ENCODE measurements at regions not wholly inside any gene's neighbourhood (a gene's known extent, or its start where the extent isn't known, plus 50 kb on each side); places are given as distances from the start of the nearest gene placed in this dataset.

GRCh38 chrX:147675819-147676218 is 235.9 kb upstream of the FMR1 start:
- no peak for TF ChIP-seq CTCF (conservative IDR thresholded peaks at IDR 0.05; ENCODE audit: control insufficient read depth, insufficient read depth, low read depth, low read length)
- no peak overlapping the region for H3K4me3 ChIP-seq (ENCODE audit: control insufficient read depth, low read depth, low read length)
- DNase-seq (ENCODE audit: low read depth), result no peak

GRCh38 chrX:147679356-147680005 is 232.2 kb upstream of the FMR1 start:
- no peak overlapping the region for H3K4me3 ChIP-seq (ENCODE audit: control insufficient read depth, low read depth, low read length)
- no peak for TF ChIP-seq CTCF (conservative IDR thresholded peaks at IDR 0.05; ENCODE audit: control insufficient read depth, insufficient read depth, low read depth, low read length)
- no peak for DNase-seq (ENCODE audit: low read depth)

GRCh38 chrX:147680251-147680650 is 231.5 kb upstream of the FMR1 start:
- TF ChIP-seq CTCF (conservative IDR thresholded peaks at IDR 0.05; ENCODE audit: control insufficient read depth, insufficient read depth, low read depth, low read length), result no peak
- no peak for DNase-seq (ENCODE audit: low read depth)
- H3K4me3 ChIP-seq (ENCODE audit: control insufficient read depth, low read depth, low read length), result no peak overlapping the region

- H3K4me3 ChIP-seq (ENCODE audit: control insufficient read depth, low read depth, low read length), result no peak overlapping the region
- DNase-seq (ENCODE audit: low read depth), result no peak
- no peak for TF ChIP-seq CTCF (conservative IDR thresholded peaks at IDR 0.05; ENCODE audit: control insufficient read depth, insufficient read depth, low read depth, low read length)
Observed at GRCh38 chrX:147693511-147693910, 218.2 kb upstream of the FMR1 start.

GRCh38 chrX:147699061-147699460 is 212.7 kb upstream of the FMR1 start:
- no peak overlapping the region for H3K4me3 ChIP-seq (ENCODE audit: control insufficient read depth, low read depth, low read length)
- TF ChIP-seq CTCF (conservative IDR thresholded peaks at IDR 0.05; ENCODE audit: control insufficient read depth, insufficient read depth, low read depth, low read length), result no peak
- DNase-seq (ENCODE audit: low read depth), result no peak

- no peak for TF ChIP-seq CTCF (conservative IDR thresholded peaks at IDR 0.05; ENCODE audit: control insufficient read depth, insufficient read depth, low read depth, low read length)
- DNase-seq (ENCODE audit: low read depth), result no peak
- H3K4me3 ChIP-seq (ENCODE audit: control insufficient read depth, low read depth, low read length), result no peak overlapping the region
Observed at GRCh38 chrX:147710301-147710700, 201.4 kb upstream of the FMR1 start.

- no peak for DNase-seq (ENCODE audit: low read depth)
- no peak for TF ChIP-seq CTCF (conservative IDR thresholded peaks at IDR 0.05; ENCODE audit: control insufficient read depth, insufficient read depth, low read depth, low read length)
- no peak overlapping the region for H3K4me3 ChIP-seq (ENCODE audit: control insufficient read depth, low read depth, low read length)
Observed at GRCh38 chrX:147733369-147733768, 178.3 kb upstream of the FMR1 start.

Data from fibroblast of mammary gland (primary cell).